Tibial nerve (tissue), 3 donors: ENCODE measurements at regions not wholly inside any gene's neighbourhood (a gene's known extent, or its start where the extent isn't known, plus 50 kb on each side); places are given as distances from the start of the nearest gene placed in this dataset.

Experiments used
- POLR2A ChIP-seq, 2 donors: fragments of 450-650 bp; IDR thresholded peaks; one replicate each; pipeline ENCODE4 v1.6.1; 2017; ENCODE audit warnings: antibody characterized with exemption in 2 of 2, mild to moderate bottlenecking in 2 of 2, moderate library complexity in 2 of 2
- TF ChIP-seq, protein P1 (sequence below), 5 experiments: fragments of 200-600 bp in 3 of 5; fragments of 450-650 bp in 2 of 5; sonication (generic) in 3 of 5; IDR thresholded peaks; one replicate each; pipeline ENCODE4 v1.5.1; 2016 to 2019; ENCODE audit warnings: antibody characterized with exemption in 5 of 5, mild to moderate bottlenecking in 3 of 5, moderate library complexity in 2 of 5

DNA sequence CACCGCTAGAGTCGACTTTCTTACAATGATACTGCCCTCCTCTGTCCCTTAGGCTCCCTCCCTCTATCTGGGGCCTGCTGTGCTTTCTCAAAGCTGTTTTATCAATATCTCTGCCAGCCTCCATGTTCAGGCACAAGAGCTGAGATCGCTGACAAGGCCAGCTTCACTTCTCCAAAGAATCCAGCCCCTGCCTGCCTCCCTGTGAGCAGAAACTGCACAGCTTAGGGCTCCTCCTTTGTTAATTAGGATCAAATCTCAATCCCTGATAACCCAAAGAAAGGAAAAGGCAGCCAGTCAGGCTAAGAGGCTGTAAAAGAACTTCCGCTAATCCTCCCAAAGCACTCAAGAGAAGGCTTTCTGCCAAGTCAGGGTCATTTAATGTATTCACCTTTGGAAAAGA is 616.0 kb upstream of the CDH11 start:
- TF ChIP-seq, protein P1, sequence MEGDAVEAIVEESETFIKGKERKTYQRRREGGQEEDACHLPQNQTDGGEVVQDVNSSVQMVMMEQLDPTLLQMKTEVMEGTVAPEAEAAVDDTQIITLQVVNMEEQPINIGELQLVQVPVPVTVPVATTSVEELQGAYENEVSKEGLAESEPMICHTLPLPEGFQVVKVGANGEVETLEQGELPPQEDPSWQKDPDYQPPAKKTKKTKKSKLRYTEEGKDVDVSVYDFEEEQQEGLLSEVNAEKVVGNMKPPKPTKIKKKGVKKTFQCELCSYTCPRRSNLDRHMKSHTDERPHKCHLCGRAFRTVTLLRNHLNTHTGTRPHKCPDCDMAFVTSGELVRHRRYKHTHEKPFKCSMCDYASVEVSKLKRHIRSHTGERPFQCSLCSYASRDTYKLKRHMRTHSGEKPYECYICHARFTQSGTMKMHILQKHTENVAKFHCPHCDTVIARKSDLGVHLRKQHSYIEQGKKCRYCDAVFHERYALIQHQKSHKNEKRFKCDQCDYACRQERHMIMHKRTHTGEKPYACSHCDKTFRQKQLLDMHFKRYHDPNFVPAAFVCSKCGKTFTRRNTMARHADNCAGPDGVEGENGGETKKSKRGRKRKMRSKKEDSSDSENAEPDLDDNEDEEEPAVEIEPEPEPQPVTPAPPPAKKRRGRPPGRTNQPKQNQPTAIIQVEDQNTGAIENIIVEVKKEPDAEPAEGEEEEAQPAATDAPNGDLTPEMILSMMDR (IDR thresholded peaks at IDR 0.05) = no peak
- TF ChIP-seq POLR2A (IDR thresholded peaks at IDR 0.05) = no peak
